CD4-positive, alpha-beta T cell treated with Interleukin-4 for 1 hour (primary cell): ENCODE measurements at regions not wholly inside any gene's neighbourhood (a gene's known extent, or its start where the extent isn't known, plus 50 kb on each side); places are given as distances from the start of the nearest gene placed in this dataset.
"Not testable (repeated sequence)": the region's sequence is repeated elsewhere in the genome, so short reads cannot be mapped to it uniquely, and the experiment has no call there.

Experiments
- DNase-seq, 2 donors: peaks; one replicate each; pipeline ENCODE4 v3.0.0-alpha.2; 2020 to 2022

- no peak for DNase-seq
These were observed 77.3 kb upstream of the SVIL start for GRCh38 chr10:29712108-29712507.

- DNase-seq, result no peak
These were observed 75.4 kb upstream of the SVIL start for GRCh38 chr10:29710128-29710527.

GRCh38 chr10:29709484-29710002 lies 74.8 kb upstream of the SVIL start:
- DNase-seq, result no peak

GRCh38 chr10:29703271-29703670 lies 68.5 kb upstream of the SVIL start:
- DNase-seq, result no peak

DNA sequence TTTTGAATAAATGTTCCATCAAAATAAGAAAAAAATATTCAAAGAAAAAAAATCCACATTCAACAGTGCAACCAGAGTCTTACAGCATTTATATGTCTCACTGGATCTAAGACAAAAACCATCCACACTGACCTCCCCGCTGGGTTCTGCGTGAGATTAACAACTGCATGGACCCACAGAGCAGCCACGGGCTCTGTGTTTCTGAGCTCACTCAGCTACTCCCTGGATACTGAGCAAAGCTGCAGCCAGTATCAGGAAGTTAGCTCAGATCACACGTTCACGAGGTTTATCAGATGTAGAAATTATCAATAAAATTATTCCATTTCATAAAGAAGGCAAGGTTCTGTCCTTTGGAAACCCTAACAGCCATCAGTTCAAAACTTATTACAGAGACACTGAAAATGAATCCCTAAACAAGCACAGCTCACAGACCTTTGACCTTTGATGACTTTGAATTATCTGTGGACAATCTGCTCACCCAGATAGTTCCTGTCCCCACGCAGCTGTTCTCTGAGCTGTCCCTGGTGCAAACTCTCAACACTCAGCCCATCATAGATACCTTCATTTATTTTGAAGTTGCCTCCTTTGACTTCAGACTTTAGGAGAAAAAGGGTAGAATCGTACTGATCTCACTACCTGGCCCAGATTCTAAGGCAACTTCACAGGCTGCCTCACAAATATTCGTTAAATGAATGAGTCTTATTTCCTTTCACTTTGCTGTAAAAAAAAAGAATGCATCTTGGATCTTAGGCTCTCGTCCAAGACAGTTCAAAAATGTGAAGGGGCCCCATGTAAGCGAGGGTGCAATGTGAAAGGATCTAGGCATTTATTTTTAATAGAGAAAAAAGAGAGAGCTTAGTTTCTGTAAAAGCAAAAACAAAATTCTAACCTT lies 67.7 kb upstream of the SVIL start:
- no peak for DNase-seq

DNA sequence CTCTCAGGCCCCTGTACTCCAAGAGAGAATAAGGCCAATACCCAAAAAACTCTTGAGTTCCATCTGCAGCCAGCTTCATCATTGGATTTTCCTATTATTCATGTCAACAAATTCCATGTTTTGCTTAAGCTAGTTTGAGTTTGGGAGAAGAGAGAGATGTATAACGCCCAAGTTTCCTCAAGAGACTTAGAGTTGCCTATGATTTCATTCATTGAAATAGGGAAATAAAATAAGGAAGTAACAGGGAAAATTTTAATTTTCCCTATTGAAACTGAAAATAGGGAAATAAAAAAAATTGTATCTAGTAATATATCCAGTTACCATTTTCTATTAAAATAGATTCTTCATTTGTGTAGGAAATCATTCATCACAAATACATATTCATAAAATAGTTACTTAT lies 66.5 kb upstream of the SVIL start:
- DNase-seq, result no peak

DNA sequence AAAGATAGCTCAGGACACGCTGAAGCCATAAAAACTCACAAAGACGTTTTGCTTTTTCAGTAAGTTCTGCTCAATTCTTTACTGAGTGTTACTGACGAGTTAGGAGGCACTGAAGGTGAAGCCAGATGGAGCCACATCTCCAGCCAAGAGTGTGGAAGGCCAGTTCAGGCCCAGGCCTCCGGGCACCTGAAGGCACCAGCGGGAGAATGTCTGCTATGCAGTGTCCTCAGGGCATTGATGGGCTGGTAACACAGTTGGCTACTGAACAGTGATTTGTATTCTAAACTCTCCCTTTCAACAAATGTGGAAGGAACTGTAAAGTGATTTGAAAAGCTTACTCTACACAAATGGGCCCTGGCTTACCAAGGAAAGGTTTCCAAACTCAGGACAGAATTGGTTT lies 64.8 kb upstream of the SVIL start:
- no peak for DNase-seq

DNA sequence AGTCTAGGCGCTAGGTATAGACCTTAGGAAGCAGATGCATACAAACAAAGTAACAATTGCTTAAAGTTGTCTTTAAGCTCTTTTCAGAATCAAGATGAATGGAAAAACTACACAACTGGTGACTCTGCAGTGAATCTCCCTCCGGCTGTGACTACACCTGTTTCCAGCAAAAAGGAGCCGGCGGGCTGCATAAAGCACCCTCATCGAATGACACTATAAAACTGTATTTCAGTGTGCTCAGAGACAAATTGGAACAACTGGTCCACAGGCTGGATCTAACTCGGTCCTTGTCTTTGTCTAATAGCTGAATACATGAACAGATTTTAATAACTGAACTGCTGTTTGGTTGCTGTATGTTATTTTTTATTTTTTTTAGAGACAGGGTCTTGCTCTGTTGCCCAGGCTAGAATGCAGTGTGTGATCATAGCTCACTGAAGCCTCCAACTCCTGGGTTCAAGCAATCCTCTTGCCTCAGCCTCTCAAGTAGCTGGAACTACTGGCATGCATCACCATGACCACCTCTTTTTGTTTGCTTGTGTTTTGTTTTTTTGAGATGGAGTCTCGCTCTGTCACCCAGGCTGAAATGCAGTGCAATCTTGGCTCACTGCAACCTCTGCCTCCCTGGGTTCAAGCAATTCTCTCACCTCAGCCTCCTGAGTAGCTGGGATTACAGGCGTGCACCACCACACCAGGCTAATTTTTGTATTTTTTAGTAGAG lies 64.2 kb upstream of the SVIL start:
- no peak for DNase-seq

DNA sequence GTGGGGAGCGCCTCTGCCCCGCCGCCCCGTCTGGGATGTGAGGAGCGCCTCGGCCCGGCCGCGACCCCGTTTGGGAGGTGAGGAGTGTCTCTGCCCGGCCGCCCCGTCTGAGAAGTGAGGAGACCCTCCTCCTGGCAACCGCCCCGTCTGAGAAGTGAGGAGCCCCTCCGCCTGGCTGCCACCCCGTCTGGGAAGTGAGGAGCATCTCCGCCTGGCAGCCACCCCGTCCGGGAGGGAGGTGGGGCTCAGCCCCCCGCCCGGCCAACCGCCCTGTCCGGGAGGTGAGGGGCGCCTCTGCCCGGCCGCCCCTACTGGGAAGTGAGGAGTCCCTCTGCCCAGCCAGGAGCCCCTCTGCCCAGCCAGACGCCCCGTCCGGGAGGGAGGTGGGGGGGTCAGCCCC lies 61.8 kb upstream of the SVIL start:
- not testable (repeated sequence) for DNase-seq

DNA sequence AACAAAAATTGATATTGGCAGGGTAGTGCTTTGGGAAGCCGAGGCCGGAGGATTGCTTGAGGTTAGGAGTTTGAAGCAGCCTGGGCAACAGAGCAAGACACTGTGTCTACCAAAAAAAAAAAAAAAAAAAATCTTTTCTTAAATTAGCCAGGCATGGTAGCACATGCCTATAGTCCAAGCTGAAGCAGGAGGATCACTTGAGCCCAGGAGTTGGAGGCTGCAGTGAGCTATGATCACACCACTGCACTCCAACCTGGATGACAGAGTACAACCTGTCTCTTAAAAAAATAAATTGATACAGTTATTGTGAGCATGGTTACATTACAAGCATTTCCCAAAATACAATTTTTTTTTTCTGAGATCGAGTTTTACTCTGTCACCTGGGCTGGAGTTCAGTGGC lies 59.4 kb upstream of the SVIL start:
- no peak for DNase-seq

- no peak for DNase-seq
These were observed 57.4 kb upstream of the SVIL start for GRCh38 chr10:29692121-29692539.

GRCh38 chr10:29691564-29692072 lies 56.8 kb upstream of the SVIL start:
- DNase-seq, result no peak

GRCh38 chr10:29689001-29689400 lies 54.2 kb upstream of the SVIL start:
- peak in 1 of 2 donors; percentile 7 for DNase-seq

DNA sequence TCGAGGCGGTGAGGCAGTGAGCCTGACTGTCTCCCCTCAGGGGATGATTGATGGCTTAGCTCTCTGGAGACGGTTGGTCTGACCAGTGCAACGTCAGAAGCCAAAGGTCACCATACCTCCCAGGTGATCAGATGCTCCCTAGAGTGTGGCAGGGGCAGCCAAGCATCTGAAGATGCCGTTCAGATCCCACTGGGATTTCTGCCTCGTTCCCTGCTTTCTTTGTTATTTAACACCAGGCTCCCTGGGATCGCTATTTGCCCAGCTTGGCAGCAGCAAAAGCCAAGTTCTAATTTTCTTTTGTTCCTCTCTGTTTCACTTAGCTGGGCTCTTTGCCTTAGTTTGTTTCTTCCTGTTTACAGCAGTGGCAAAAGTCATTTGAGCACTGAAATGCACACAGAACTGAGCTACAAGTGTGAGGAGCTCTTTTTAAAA lies 53.5 kb upstream of the SVIL start:
- DNase-seq, result no peak

DNA sequence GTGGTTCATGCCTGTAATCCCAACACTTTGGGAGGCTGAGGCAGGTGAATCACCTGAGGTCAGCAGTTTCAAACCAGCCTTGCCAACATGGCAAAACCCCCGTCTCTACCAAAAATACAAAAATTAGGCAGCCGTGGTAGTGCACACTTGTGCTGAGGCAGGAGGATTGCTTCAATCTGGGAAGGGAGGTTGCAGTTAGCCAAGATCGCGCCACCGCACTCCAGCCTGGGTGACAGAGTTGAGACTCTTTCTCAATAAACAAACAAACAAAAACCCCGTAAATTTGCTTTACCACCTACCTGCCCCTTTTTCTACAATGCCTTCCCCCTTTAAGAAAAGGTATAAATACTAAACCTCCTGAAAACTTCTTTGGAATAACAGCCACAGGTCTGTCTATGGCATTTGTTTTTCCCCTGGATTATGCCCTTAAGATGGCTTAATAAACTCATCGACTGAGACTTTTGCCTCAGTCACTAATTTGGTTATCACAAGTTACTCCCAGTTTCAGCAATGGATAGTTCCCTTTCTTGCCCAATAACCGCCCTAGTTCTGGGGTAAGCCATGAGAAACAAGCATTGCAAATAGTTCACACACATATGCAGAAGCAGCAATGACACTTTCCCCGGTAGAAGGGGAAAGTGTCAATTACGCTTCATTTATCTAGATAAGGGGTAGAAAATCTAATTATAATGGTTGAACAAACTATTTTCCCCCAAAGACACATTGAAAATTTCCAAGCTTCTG lies 52.8 kb upstream of the SVIL start:
- DNase-seq, result peak in 1 of 2 donors; percentile 19

DNA sequence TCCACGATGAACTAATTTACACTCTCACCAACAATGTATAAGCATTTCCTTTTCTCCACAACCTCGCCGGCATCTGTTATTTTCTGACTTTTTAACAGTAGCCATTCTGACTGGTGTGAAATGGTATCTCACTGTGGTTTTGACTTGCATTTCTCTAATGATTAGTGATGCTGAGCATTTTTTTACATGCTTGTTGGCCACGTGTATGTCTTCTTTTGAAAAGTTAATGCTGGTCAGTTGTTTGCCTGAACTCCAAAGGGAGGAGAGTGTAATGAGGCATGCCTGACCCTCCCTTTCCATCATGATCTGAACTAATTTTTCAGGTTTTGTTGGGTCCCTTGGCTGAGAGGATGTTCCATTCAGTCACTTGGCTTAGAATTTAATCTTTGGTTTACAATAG lies 50.7 kb upstream of the SVIL start:
- no peak for DNase-seq
